Thyroid gland (tissue), 4 donors: ENCODE measurements at regions not wholly inside any gene's neighbourhood (a gene's known extent, or its start where the extent isn't known, plus 50 kb on each side); places are given as distances from the start of the nearest gene placed in this dataset.

Experiments
- DNase-seq, 2 donors: peaks; one replicate each; pipeline ENCODE4 v3.0.0-alpha.2; 2019
- H3K27ac ChIP-seq, 3 donors: fragments of 200-600 bp; sonication (generic); 1 replicate in 2 of 3; 2 replicates in 1 of 3; pipeline ENCODE4 v1.5.1; 2016 to 2019; ENCODE audit warnings: mild to moderate bottlenecking in 1 of 3, moderate library complexity in 1 of 3
- H3K27me3 ChIP-seq: fragments of 200-600 bp; sonication (generic); one replicate; pipeline ENCODE4 v1.5.1; 2019
- H3K36me3 ChIP-seq, 2 donors: fragments of 200-600 bp; sonication (generic); one replicate each; pipeline ENCODE4 v1.5.1; 2016 to 2019
- H3K4me1 ChIP-seq, 2 donors: fragments of 200-600 bp; sonication (generic); one replicate each; pipeline ENCODE4 v1.5.1; 2017 to 2019
- H3K4me3 ChIP-seq, 3 donors: fragments of 200-600 bp; sonication (generic); replicated peaks in 1 of 3; 1 replicate in 2 of 3; 2 replicates in 1 of 3; pipeline ENCODE4 v1.5.1; 2016; ENCODE audit warnings: mild to moderate bottlenecking in 1 of 3
- H3K9me3 ChIP-seq: fragments of 200-600 bp; sonication (generic); one replicate; pipeline ENCODE4 v1.5.1; 2017
- CTCF ChIP-seq, 6 experiments: fragments of 200-600 bp in 3 of 6; fragments of 450-650 bp in 3 of 6; sonication (generic) in 3 of 6; IDR thresholded peaks; one replicate each; pipeline ENCODE4 v1.5.1; 2016 to 2019; ENCODE audit warnings: antibody characterized with exemption in 6 of 6, mild to moderate bottlenecking in 2 of 6, inconsistent platforms in 1 of 6, moderate library complexity in 1 of 6
- POLR2A ChIP-seq, 2 donors: fragments of 450-650 bp; IDR thresholded peaks; one replicate each; pipeline ENCODE4 v1.6.1; 2017; ENCODE audit warnings: antibody characterized with exemption in 2 of 2, mild to moderate bottlenecking in 2 of 2, moderate library complexity in 1 of 2
- WGBS, 2 donors: methylation state at CpG; one replicate each; pipeline ENCODE4 v1.1.5; 2017; 5-methylcytosine and 5-hydroxymethylcytosine counted together
- intact Hi-C: fragments of 100-400 bp; cut with DNase I; formaldehyde crosslinking; loops from one replicate; pipeline ENCODE4 v1.15.1; 2023

GRCh38 chr2:53111406-53111805, 656.2 kb upstream of the CHAC2 start:
- no peaks in the 10 kb centered on the region for H3K36me3 ChIP-seq
- intact Hi-C loops: no loop called here
- TF ChIP-seq POLR2A (IDR thresholded peaks at IDR 0.05) (no peak), CTCF (IDR thresholded peaks at IDR 0.05) (no peak)
- DNase-seq: no peak
- no peaks in the 10 kb centered on the region for H3K4me1 ChIP-seq
- H3K9me3 ChIP-seq: no peaks in the 10 kb centered on the region
- WGBS, 2 donors: 20 to 22% methylated on average over 3 of the region's 3 CpGs
- H3K27ac ChIP-seq: no peak overlapping the region
- H3K4me3 ChIP-seq: no peak overlapping the region
- H3K27me3 ChIP-seq: no peaks in the 10 kb centered on the region

- Histone ChIP-seq H3K36me3 (no peaks in the 10 kb centered on the region), H3K4me1 (no peaks in the 10 kb centered on the region), H3K4me3 (no peak overlapping the region), H3K9me3 (no peaks in the 10 kb centered on the region), H3K27me3 (no peaks in the 10 kb centered on the region), H3K27ac (no peak overlapping the region)
- intact Hi-C loops: no loop called here
- TF ChIP-seq CTCF (IDR thresholded peaks at IDR 0.05) (no peak), POLR2A (IDR thresholded peaks at IDR 0.05) (no peak)
- WGBS, 2 donors: 71 to 82% methylated on average over 1 of the region's 1 CpG
- DNase-seq: no peak
Measured at GRCh38 chr2:53111004-53111403, 656.6 kb upstream of the CHAC2 start.

- TF ChIP-seq POLR2A (IDR thresholded peaks at IDR 0.05) (no peak), CTCF (IDR thresholded peaks at IDR 0.05) (no peak)
- DNase-seq: no peak
- intact Hi-C loops: no loop called here
- no peaks in the 10 kb centered on the region for H3K9me3 ChIP-seq
- H3K4me1 ChIP-seq: peaks cover 0 to 2% of the 10 kb centered on the region in 2 donors
- no peak overlapping the region for H3K4me3 ChIP-seq
- H3K36me3 ChIP-seq: no peaks in the 10 kb centered on the region
- 72 to 81% methylated on average over 2 of the region's 2 CpGs for WGBS, 2 donors
- H3K27me3 ChIP-seq: no peaks in the 10 kb centered on the region
- no peak overlapping the region for H3K27ac ChIP-seq
Measured at GRCh38 chr2:53108246-53108645, 659.4 kb upstream of the CHAC2 start.

GRCh38 chr2:53104263-53104662, 663.3 kb upstream of the CHAC2 start:
- Histone ChIP-seq H3K36me3 (no peaks in the 10 kb centered on the region), H3K27me3 (no peaks in the 10 kb centered on the region), H3K4me3 (no peak overlapping the region), H3K27ac (no peak overlapping the region), H3K9me3 (no peaks in the 10 kb centered on the region), H3K4me1 (peaks cover 0 to 4% of the 10 kb centered on the region in 2 donors)
- intact Hi-C loops: no loop called here
- no peak for DNase-seq
- no peak for TF ChIP-seq CTCF (IDR thresholded peaks at IDR 0.05)
- no peak for TF ChIP-seq POLR2A (IDR thresholded peaks at IDR 0.05)
- 79 to 86% methylated on average over 4 of the region's 4 CpGs for WGBS, 2 donors

- TF ChIP-seq CTCF (IDR thresholded peaks at IDR 0.05) (no peak), POLR2A (IDR thresholded peaks at IDR 0.05) (no peak)
- no peaks in the 10 kb centered on the region for H3K9me3 ChIP-seq
- no peak for DNase-seq
Measured at GRCh38 chr2:53103679-53104078, 663.9 kb upstream of the CHAC2 start.

More at GRCh38 chr2:53103679-53104078, 663.9 kb upstream of the CHAC2 start:
- intact Hi-C loops: no loop called here
- H3K27me3 ChIP-seq: no peaks in the 10 kb centered on the region
- no peak overlapping the region for H3K4me3 ChIP-seq
- H3K36me3 ChIP-seq: no peaks in the 10 kb centered on the region
- no peak overlapping the region for H3K27ac ChIP-seq
- peaks cover 0 to 4% of the 10 kb centered on the region in 2 donors for H3K4me1 ChIP-seq
